ENCODE measurements at regions not wholly inside any gene's neighbourhood (a gene's known extent, or its start where the extent isn't known, plus 50 kb on each side); places are given as distances from the start of the nearest gene placed in this dataset.
A peak's percentile ranks its signal among the peaks of the same experiment; 100 is the strongest.

DNA sequence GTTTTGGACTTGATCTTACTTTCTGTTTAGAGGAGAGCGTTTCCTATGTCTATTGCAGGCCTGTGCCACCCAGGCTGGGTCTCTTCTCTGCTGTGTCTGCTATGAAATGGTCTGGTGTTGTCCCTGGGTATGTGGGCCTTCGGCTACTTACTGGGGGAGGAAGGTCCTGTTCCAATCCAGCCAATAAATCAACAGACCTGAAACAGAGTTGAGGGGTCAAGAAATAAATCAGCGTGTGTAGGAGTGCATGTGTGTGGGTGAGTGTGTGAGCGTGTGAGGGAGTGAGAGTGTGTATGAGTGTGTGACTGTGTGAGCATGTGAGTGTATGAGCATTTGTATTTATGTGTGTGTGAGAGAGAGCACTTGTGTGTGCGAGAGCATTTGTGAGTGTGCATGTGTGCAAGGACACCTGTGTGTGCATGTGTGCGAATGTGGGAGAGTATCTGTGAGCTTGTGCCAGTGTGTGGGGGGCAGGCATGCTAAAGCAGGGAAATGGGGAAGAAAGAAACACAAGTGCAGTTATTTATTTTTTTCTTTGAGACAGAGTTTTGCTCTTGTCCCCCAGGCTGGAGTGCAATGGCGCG lies 86.3 kb upstream of the PMEPA1 start:
- no peaks in the 10 kb centered on the region for H3K27me3 ChIP-seq (replicated peaks; ENCODE audit: control insufficient read depth, insufficient read depth, low read length)
- no peaks in the 10 kb centered on the region for H3K36me3 ChIP-seq (ENCODE audit: control insufficient read depth, insufficient read depth, low read length)
- ChIA-PET CTCF (no interaction called here), POLR2A (no interaction called here)
- no TSS peak for BruUV-seq (replicated peaks)
- Mint-ChIP-seq H3K9me3 (ENCODE audit: unreplicated experiment) (peaks cover 10% of the 10 kb centered on the region), H3K4me3 (ENCODE audit: unreplicated experiment) (no peak overlapping the region), H3K36me3 (ENCODE audit: insufficient read depth, unreplicated experiment) (no peaks in the 10 kb centered on the region), H3K27me3 (ENCODE audit: insufficient read depth, unreplicated experiment) (peaks cover 3% of the 10 kb centered on the region), H3K27ac (ENCODE audit: unreplicated experiment) (no peak overlapping the region), H3K4me1 (ENCODE audit: low read depth, unreplicated experiment) (peaks cover 5% of the 10 kb centered on the region)
- intact Hi-C loops (cut with micrococcal nuclease; ENCODE audit: unreplicated experiment): no loop called here
- TF ChIP-seq, protein P1, sequence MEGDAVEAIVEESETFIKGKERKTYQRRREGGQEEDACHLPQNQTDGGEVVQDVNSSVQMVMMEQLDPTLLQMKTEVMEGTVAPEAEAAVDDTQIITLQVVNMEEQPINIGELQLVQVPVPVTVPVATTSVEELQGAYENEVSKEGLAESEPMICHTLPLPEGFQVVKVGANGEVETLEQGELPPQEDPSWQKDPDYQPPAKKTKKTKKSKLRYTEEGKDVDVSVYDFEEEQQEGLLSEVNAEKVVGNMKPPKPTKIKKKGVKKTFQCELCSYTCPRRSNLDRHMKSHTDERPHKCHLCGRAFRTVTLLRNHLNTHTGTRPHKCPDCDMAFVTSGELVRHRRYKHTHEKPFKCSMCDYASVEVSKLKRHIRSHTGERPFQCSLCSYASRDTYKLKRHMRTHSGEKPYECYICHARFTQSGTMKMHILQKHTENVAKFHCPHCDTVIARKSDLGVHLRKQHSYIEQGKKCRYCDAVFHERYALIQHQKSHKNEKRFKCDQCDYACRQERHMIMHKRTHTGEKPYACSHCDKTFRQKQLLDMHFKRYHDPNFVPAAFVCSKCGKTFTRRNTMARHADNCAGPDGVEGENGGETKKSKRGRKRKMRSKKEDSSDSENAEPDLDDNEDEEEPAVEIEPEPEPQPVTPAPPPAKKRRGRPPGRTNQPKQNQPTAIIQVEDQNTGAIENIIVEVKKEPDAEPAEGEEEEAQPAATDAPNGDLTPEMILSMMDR (IDR thresholded peaks at IDR 0.05; ENCODE audit: insufficient read depth in 1 of 2, low read depth in 1 of 2, low read length in 1 of 2, severe bottlenecking in 1 of 2, unreplicated experiment in 1 of 2): no peak
- H3K9me3 ChIP-seq: no peaks in the 10 kb centered on the region
- peaks cover 10% of the 10 kb centered on the region for H3K4me1 ChIP-seq
- no peak for DNase-seq
- no peak overlapping the region for H3K4me3 ChIP-seq (ENCODE audit: low read depth, low read length)

DNA sequence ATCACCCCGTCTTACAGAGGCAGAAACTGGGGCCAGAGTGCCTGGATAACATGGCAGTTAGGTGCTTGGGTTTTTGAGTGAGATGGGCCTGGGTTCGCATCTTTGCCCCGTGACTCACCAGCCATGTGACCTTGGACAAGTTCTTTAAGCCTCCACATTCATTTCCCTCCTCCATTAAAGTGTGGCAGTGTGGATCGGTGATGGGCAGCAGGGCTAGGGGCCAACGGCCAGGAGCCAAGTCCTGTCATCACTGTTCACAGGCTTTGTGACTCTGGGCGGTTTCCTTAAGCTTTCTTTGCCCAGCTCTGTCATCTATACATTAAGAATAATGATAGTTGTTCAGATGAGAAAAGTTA lies 85.5 kb upstream of the PMEPA1 start:
- peak in 1 of 2 experiments; percentile 47 for DNase-seq
- H3K9me3 Mint-ChIP-seq (ENCODE audit: unreplicated experiment): peaks cover 10% of the 10 kb centered on the region
- peaks cover 10% of the 10 kb centered on the region for H3K4me1 ChIP-seq
- intact Hi-C loops (cut with micrococcal nuclease; ENCODE audit: unreplicated experiment): no loop called here
- H3K27me3 Mint-ChIP-seq (ENCODE audit: insufficient read depth, unreplicated experiment): peaks cover 3% of the 10 kb centered on the region
- TF ChIP-seq, protein P1 (IDR thresholded peaks at IDR 0.05; ENCODE audit: insufficient read depth in 1 of 2, low read depth in 1 of 2, low read length in 1 of 2, severe bottlenecking in 1 of 2, unreplicated experiment in 1 of 2): no peak
- BruUV-seq (replicated peaks): no TSS peak
- H3K4me3 ChIP-seq (ENCODE audit: low read depth, low read length): no peak overlapping the region
- no peak overlapping the region for H3K27ac Mint-ChIP-seq (ENCODE audit: unreplicated experiment)
- H3K36me3 Mint-ChIP-seq (ENCODE audit: insufficient read depth, unreplicated experiment): no peaks in the 10 kb centered on the region
- POLR2A ChIA-PET: no interaction called here
- H3K4me1 Mint-ChIP-seq (ENCODE audit: low read depth, unreplicated experiment): peaks cover 5% of the 10 kb centered on the region
- H3K27me3 ChIP-seq (replicated peaks; ENCODE audit: control insufficient read depth, insufficient read depth, low read length): no peaks in the 10 kb centered on the region
- H3K9me3 ChIP-seq: no peaks in the 10 kb centered on the region
- H3K36me3 ChIP-seq (ENCODE audit: control insufficient read depth, insufficient read depth, low read length): no peaks in the 10 kb centered on the region
- no peak overlapping the region for H3K4me3 Mint-ChIP-seq (ENCODE audit: unreplicated experiment)
- CTCF ChIA-PET: no interaction called here

DNA sequence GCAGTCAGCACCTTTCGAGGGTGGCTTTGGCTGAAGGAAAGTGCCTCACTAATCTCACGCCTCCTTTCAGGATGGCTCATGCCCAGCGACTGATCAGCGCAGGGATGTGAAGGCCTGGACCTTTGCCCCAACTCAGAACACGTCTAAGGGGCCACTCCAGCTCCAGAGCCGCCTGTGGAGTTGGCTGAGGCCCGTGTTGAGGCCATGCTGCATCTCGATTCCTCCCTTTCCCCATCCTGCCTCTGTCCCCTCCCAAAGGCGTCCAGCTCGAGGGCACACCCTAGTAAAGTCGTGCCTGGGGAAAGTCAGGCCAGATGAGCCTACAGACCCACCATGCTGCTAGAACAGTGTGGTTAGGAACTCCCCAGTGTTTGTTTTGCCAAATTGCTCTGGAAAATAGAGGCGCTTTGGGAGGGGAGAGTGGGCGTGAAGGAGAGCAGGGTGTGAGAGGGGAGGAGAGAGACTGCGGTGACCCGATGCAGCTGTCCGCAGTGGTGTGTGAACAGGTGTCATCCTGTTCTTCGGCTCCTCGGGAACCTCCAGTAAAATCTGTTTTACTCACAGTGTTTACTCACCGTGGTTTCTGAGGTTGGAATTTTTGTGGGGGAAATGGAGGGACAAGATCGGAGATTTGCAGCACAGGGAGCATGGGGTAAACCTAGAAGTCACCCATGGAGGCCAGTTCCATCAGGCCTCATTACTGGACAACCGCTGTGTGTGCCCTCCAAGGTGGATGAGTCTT lies 85.0 kb upstream of the PMEPA1 start:
- peaks cover 5% of the 10 kb centered on the region for H3K4me1 Mint-ChIP-seq (ENCODE audit: low read depth, unreplicated experiment)
- Histone ChIP-seq H3K27me3 (replicated peaks; ENCODE audit: control insufficient read depth, insufficient read depth, low read length) (no peaks in the 10 kb centered on the region), H3K9me3 (no peaks in the 10 kb centered on the region), H3K36me3 (ENCODE audit: control insufficient read depth, insufficient read depth, low read length) (no peaks in the 10 kb centered on the region), H3K4me1 (peaks cover 10% of the 10 kb centered on the region), H3K4me3 (ENCODE audit: low read depth, low read length) (no peak overlapping the region)
- CTCF ChIA-PET: interaction anchor here (1.0 kb wide), 1 partner anchor 172 kb away, joined by 3 read pairs; no protein-coding TSS in a partner anchor
- H3K9me3 Mint-ChIP-seq (ENCODE audit: unreplicated experiment): peaks cover 10% of the 10 kb centered on the region
- TF ChIP-seq, protein P1 (IDR thresholded peaks at IDR 0.05; ENCODE audit: insufficient read depth in 1 of 2, low read depth in 1 of 2, low read length in 1 of 2, severe bottlenecking in 1 of 2, unreplicated experiment in 1 of 2): no peak
- no TSS peak for BruUV-seq (replicated peaks)
- H3K4me3 Mint-ChIP-seq (ENCODE audit: unreplicated experiment): no peak overlapping the region
- no peaks in the 10 kb centered on the region for H3K36me3 Mint-ChIP-seq (ENCODE audit: insufficient read depth, unreplicated experiment)
- peak in 1 of 2 experiments; percentile 39 for DNase-seq
- intact Hi-C loops (cut with micrococcal nuclease; ENCODE audit: unreplicated experiment): no loop called here
- no peak overlapping the region for H3K27ac Mint-ChIP-seq (ENCODE audit: unreplicated experiment)
- POLR2A ChIA-PET: no interaction called here
- H3K27me3 Mint-ChIP-seq (ENCODE audit: insufficient read depth, unreplicated experiment): peaks cover 3% of the 10 kb centered on the region
